Activated T-helper 1 cell treated with anti-CD3 and anti-CD28 coated beads, Interleukin-12 subunit alpha, Interleukin-12 subunit beta, Interleukin-2, Interleukin-4 antibody, amounts not matched to agents 30 ng/mL and 10 ng/mL and 1 ng/mL, durations not matched to agents 14 hours and 24 hours and 36 hours (primary cell): ENCODE measurements at regions not wholly inside any gene's neighbourhood (a gene's known extent, or its start where the extent isn't known, plus 50 kb on each side); places are given as distances from the start of the nearest gene placed in this dataset.
A peak's percentile ranks its signal among the peaks of the same experiment; 100 is the strongest.
"Not testable (repeated sequence)": the region's sequence is repeated elsewhere in the genome, so short reads cannot be mapped to it uniquely, and the experiment has no call there.

Source experiments
- DNase-seq: peaks from one replicate; pipeline ENCODE4 v3.0.0; 2021; ENCODE audit warnings: low spot score
- H3K27ac Mint-ChIP-seq: one replicate; pipeline ENCODE4 v1.8.0; 2021; ENCODE audit warnings: mild to moderate bottlenecking, mixed read lengths
- H3K27me3 Mint-ChIP-seq: one replicate; pipeline ENCODE4 v1.8.0; 2022; ENCODE audit warnings: mild to moderate bottlenecking, moderate library complexity, mixed read lengths; ENCODE audit not compliant: insufficient read depth
- H3K36me3 Mint-ChIP-seq: one replicate; pipeline ENCODE4 v1.8.0; 2021; ENCODE audit warnings: low read depth, mixed read lengths
- H3K4me1 Mint-ChIP-seq: one replicate; pipeline ENCODE4 v1.8.0; 2021; ENCODE audit warnings: low read depth, mixed read lengths
- H3K4me3 Mint-ChIP-seq: one replicate; pipeline ENCODE4 v1.8.0; 2021; ENCODE audit warnings: mild to moderate bottlenecking, moderate library complexity, mixed read lengths
- H3K9me3 Mint-ChIP-seq: one replicate; pipeline ENCODE4 v1.8.0; 2021; ENCODE audit warnings: mixed read lengths
- intact Hi-C: fragments of 100-400 bp; cut with micrococcal nuclease; formaldehyde crosslinking; loops from one replicate; pipeline ENCODE4 v1.15.1; 2024

DNA sequence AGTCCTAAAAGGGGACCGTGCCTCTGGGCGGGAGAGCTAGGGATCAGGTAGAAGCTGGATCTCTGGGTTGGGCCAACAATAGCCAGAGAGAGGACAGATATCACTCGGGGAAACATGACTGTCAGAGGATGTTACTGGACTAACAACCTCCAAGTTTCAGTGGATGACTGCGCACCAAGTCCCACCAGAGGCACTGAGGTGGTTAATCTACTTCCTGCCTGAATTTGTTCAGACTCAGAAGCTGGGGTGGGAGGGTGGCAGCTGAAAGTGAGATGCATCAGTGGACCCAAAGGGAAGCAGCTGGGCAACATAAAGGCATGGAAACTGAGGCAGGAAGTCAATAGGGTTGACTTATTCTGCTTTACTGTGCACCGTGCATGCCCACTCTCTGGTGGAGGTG is 130.1 kb upstream of the SLC44A1 start:
- DNase-seq: no peak
- H3K4me1 Mint-ChIP-seq: peaks cover 23% of the 10 kb centered on the region
- no peaks in the 10 kb centered on the region for H3K36me3 Mint-ChIP-seq
- no peak overlapping the region for H3K4me3 Mint-ChIP-seq
- H3K9me3 Mint-ChIP-seq: no peaks in the 10 kb centered on the region
- no peak overlapping the region for H3K27ac Mint-ChIP-seq
- intact Hi-C loops: no loop called here
- peaks cover 4% of the 10 kb centered on the region for H3K27me3 Mint-ChIP-seq

DNA sequence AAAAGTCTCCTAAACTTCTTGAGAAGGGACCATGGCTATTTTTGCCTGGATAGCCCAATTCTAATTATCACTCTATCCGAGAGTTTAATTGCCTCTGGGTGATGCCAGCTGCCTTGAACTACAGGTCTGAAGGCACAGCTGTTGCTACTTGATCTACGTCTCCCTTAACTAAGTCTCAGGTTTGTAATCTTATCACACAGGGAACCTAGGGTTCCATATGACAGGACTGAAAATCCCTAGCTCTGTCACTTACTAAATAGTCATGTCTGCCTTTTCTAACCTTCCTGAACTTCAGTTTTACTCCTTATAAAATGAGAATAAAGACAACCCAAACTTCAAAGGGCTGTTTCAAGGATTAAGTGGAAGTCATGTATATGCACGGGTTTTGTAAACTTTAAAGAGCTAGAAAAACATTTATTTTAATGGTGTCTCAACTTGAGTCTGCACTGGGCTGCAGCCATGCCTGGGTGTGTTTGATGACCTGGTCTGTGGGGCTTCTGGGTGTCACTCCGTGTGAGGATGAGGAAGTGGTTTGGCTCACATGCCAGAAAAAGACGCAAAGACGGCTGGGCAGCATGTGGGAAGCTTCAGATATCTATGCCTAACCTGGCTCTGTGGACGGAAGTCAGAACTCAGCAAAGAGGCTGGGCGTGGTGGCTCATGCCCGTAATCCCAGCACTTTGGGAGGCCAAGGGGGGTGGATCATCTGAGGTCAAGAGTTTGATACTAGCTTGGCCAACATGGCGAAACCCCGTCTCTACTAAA is 129.3 kb upstream of the SLC44A1 start:
- H3K4me3 Mint-ChIP-seq: peak overlapping the region; percentile 22
- no peaks in the 10 kb centered on the region for H3K36me3 Mint-ChIP-seq
- H3K4me1 Mint-ChIP-seq: peaks cover 23% of the 10 kb centered on the region
- no peak for DNase-seq
- H3K27me3 Mint-ChIP-seq: peaks cover 4% of the 10 kb centered on the region
- no peaks in the 10 kb centered on the region for H3K9me3 Mint-ChIP-seq
- intact Hi-C loops: no loop called here
- H3K27ac Mint-ChIP-seq: no peak overlapping the region

DNA sequence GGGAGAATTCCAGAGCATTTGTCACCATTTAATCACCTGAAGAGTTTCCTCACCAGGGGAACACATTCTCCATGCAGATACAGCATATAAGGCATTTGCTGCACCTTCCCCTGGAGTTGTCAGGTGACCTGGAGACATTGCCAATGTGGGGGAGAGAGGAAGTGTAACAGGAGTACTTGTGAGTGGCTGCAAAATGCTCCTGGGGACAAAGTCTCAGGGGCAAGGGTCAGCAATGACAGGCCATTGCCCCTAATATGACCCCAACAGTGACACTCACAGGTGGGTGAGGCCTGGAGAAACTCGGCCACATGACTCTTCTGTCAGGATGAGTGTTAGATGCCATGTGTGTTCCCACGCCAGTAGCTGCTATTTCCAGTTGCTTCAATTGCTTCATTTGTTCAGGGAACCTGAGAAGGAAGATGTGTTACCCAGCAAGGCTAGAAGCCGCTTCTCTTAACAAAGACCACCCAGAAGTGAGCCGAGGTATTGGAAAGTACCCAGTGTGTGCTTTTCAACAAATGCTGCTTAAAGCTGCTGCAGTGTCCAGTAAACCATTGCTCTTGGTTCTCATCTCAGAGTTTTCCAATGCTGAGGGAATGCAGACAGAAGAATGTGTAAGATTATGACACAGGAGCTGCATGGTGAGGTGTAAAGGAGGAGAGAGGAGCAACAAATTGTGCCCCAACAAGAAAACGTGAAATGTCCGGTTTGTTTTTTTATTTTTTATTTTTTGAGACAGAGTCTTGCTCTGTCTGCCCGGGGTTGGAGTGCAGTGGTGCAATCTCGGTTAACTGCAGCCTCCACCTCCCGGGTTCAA is 128.2 kb upstream of the SLC44A1 start:
- peaks cover 2% of the 10 kb centered on the region for H3K27me3 Mint-ChIP-seq
- H3K4me3 Mint-ChIP-seq: no peak overlapping the region
- intact Hi-C loops: no loop called here
- H3K36me3 Mint-ChIP-seq: no peaks in the 10 kb centered on the region
- H3K4me1 Mint-ChIP-seq: peaks cover 23% of the 10 kb centered on the region
- no peaks in the 10 kb centered on the region for H3K9me3 Mint-ChIP-seq
- DNase-seq: no peak
- H3K27ac Mint-ChIP-seq: no peak overlapping the region

DNA sequence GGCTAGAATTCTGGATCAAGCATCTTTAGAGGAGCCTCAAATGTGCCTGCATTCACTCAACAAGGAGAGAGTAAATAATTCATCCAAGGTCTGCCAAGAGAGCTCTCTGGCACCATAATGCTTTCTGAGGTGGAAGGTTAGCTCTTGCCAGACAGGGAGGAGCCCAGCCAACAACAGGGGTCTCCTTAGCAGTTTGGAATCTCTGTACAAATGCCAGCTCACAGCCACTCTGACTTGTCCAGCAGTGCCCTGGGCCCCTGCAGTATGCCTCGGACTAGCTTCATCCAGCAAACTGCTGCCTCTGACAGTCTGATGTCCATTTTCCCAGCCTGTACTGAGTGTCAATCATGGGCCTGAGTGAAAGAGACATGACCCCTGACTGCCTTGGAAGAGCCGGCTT is 127.2 kb upstream of the SLC44A1 start:
- no peak overlapping the region for H3K27ac Mint-ChIP-seq
- H3K4me3 Mint-ChIP-seq: no peak overlapping the region
- DNase-seq: no peak
- peaks cover 23% of the 10 kb centered on the region for H3K4me1 Mint-ChIP-seq
- H3K9me3 Mint-ChIP-seq: no peaks in the 10 kb centered on the region
- peaks cover 4% of the 10 kb centered on the region for H3K27me3 Mint-ChIP-seq
- no peaks in the 10 kb centered on the region for H3K36me3 Mint-ChIP-seq
- intact Hi-C loops: no loop called here

DNA sequence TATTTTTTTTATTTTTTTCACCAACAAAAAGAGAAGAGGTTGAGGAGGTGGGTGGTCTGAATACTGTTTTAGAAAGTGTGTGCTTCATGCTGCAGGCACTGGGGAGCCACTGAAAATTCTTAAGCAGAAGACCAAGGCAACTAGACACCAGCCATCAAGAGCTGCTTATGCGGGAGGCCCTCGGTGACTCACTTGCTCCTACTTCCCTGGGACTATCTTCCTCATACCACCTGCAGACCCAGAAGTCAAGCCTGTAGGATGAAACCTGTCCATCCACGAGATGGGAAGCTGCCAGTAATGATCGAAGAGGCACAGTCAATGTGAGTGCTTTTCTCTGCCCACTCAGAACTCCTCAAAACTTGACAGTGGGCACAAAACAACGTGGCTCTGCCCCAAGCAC is 125.8 kb upstream of the SLC44A1 start:
- peaks cover 4% of the 10 kb centered on the region for H3K27me3 Mint-ChIP-seq
- intact Hi-C loops: no loop called here
- no peak overlapping the region for H3K4me3 Mint-ChIP-seq
- DNase-seq: no peak
- H3K27ac Mint-ChIP-seq: no peak overlapping the region
- peaks cover 23% of the 10 kb centered on the region for H3K4me1 Mint-ChIP-seq
- no peaks in the 10 kb centered on the region for H3K36me3 Mint-ChIP-seq
- no peaks in the 10 kb centered on the region for H3K9me3 Mint-ChIP-seq

DNA sequence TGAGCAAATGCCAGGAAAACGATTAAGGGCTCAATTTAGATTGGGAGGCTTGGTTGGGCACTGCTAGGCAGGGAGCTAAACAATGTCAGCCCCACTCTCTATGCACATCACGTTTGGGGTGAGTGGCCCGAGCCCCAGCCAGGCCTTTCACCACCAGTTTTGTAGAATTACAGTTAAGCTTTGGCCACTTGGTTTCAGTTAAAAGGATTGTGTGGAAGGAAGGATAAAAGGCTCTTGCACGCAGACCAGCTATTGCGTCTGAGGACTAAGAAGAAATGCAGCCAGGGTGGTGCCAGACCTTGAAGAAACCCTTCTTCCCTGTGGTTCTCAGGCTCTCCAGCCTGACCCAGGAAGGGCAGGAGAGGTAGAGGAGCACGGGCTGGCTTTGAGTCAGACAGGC is 125.3 kb upstream of the SLC44A1 start:
- Mint-ChIP-seq H3K9me3 (no peaks in the 10 kb centered on the region), H3K4me1 (peaks cover 18% of the 10 kb centered on the region), H3K27ac (no peak overlapping the region), H3K36me3 (no peaks in the 10 kb centered on the region), H3K4me3 (no peak overlapping the region), H3K27me3 (peaks cover 4% of the 10 kb centered on the region)
- intact Hi-C loops: no loop called here
- no peak for DNase-seq

DNA sequence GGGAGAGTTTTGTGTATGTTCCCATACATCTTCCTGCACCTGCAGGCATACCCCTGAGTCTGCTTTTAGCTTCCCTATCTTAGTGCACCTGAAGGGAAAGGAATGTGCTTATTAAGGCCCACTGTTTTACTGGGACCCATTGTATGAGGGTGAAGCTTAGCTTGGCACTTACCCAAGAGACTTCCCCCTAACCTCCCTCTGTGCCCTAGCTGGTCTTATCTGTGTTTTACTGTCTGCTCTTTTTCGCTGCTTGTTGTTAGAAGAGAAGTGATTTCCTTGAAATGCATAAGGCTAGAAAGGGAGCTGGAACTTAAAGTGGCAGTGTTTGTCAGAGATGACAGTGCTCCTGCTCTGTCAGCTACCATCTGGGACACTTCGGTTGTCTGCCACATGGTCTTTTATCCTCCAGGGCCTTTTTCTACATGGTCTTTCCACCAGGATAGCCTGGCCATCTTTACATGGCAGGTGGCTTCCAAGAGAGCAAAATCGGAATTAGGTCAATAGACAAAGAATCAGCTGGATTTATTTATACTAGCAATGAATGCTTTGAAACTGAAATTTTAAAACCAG is 122.5 kb upstream of the SLC44A1 start:
- Mint-ChIP-seq H3K36me3 (no peaks in the 10 kb centered on the region), H3K4me1 (peaks cover 7% of the 10 kb centered on the region), H3K9me3 (no peaks in the 10 kb centered on the region), H3K4me3 (no peak overlapping the region), H3K27me3 (peaks cover 3% of the 10 kb centered on the region), H3K27ac (no peak overlapping the region)
- intact Hi-C loops: no loop called here
- no peak for DNase-seq

DNA sequence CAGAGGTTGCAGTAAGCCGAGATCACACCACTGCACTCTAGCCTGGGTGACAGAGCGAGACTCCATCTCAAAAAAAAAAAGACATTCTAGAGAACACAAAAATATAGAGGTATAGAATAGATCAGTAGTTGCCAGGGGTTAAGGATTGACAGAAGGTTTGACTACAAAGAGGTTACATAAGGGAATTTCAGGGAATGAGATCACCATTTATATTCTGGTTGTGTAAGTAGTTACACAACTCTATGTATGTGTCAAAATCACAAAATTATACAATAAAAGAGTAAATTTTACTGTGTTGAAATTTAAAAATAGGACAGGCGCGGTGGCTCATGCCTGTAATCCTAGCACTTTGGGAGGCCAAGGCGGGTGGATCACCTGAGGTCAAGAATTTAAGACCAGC is 119.9 kb upstream of the SLC44A1 start:
- H3K27me3 Mint-ChIP-seq, H3K9me3 Mint-ChIP-seq, H3K36me3 Mint-ChIP-seq, intact Hi-C loops, H3K27ac Mint-ChIP-seq, DNase-seq, H3K4me3 Mint-ChIP-seq: not testable (repeated sequence)
- H3K4me1 Mint-ChIP-seq: peaks cover 34% of the 10 kb centered on the region

DNA sequence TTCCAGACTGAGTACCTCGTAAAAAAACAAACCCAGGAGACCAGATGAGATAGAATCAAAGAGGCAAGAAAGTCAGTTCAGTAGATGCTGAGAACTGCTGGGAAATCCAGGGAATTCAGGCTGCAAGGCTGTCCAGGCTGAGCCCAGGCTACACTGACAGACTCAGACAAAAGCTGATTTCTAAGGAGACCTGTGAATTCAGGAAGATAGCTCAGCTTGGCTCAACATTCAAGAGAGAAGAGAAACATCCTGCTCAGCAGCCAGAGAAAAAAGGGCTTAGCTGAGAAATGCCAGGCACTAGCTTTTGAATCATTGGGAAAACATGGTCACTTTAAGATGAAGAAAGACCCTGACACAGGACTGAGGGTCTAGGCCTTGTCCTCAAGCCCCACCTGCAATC is 118.2 kb upstream of the SLC44A1 start:
- intact Hi-C loops: no loop called here
- peaks cover 15% of the 10 kb centered on the region for H3K27me3 Mint-ChIP-seq
- no peak for DNase-seq
- H3K36me3 Mint-ChIP-seq: peaks cover 3% of the 10 kb centered on the region
- no peak overlapping the region for H3K27ac Mint-ChIP-seq
- H3K4me3 Mint-ChIP-seq: no peak overlapping the region
- H3K4me1 Mint-ChIP-seq: peaks cover 38% of the 10 kb centered on the region
- H3K9me3 Mint-ChIP-seq: no peaks in the 10 kb centered on the region

DNA sequence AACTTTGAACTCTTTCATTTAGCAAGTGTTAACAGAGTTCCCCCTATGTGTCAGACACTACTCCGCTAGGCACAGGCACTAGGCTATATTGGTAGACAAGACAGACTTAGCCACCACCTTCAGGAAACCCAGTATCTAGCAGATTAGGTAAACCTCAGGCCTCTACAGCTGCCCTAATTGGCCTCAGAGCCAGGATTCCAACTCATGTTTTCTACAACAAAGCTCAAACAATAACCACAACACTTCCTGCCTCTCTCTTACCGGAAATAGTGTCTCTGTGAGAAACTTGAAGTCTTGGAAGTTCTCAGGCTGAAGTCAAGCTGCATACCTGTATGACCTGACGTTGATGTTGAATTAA is 116.6 kb upstream of the SLC44A1 start:
- intact Hi-C loops: loop anchor here (1.0 kb wide), 2 partner anchors 137 to 202 kb away; no protein-coding TSS in a partner anchor
- peak; percentile 73 for DNase-seq
- Mint-ChIP-seq H3K4me1 (peaks cover 38% of the 10 kb centered on the region), H3K9me3 (no peaks in the 10 kb centered on the region), H3K36me3 (peaks cover 3% of the 10 kb centered on the region), H3K27me3 (peaks cover 15% of the 10 kb centered on the region), H3K4me3 (no peak overlapping the region), H3K27ac (no peak overlapping the region)

DNA sequence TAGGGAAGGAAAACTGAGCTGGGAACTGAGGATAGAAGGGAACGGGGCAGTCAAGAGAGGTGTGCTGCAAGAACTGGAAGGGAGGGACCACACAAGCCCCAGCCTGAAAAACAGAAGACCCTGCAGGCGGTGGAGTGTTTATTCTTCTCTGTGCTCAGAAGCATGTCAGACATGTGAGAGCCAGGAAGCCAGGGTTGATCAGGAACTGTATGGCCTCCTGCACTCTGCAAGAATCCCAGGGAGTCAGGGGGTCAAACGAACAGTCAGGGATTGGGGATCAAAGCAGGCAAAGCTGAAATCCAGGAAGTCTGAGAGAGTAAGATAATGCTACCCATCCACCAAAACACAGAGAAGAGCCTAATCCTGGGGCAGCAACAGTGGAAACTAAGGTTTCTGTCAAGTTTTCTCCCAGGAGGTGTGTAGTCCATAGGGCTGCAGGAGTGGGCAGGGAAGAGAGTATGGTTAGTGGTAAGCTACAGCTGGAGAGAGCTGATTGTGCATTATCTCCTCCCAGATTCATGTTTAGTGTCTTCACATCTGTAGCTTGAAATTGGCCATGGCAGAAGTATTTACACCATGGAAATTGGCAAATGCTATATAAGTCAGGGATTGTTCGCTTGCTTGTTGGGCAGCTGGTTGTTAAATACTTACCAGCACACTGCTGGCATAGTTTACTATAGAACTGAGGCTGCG is 115.4 kb upstream of the SLC44A1 start:
- H3K27ac Mint-ChIP-seq: no peak overlapping the region

DNA sequence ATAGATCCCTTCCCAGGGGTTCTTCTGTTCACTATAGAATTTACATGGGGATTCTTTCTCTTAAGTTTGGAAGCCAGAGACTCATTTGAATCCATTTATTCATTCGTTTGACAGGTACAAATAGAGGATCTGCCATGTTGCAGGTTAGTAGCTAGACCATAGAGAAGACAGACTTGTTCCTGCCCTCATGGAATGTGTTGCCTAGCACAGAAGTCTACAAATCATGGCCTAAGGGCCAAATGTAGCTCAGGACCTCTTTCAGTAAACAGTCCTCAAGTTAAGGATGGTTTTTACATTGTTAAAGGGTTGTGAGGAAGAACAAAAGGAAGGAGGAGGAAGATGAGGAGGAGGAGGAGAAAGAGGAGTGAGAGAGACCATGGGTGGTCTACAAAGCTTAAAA is 114.7 kb upstream of the SLC44A1 start:
- intact Hi-C loops: no loop called here
- Mint-ChIP-seq H3K9me3 (no peaks in the 10 kb centered on the region), H3K4me1 (peaks cover 38% of the 10 kb centered on the region), H3K27ac (no peak overlapping the region), H3K36me3 (peaks cover 3% of the 10 kb centered on the region), H3K4me3 (no peak overlapping the region), H3K27me3 (peaks cover 15% of the 10 kb centered on the region)
- DNase-seq: no peak

More for the DNA sequence above, 115.4 kb upstream of the SLC44A1 start:
- peaks cover 3% of the 10 kb centered on the region for H3K36me3 Mint-ChIP-seq
- intact Hi-C loops: loop anchor here (1.0 kb wide), 1 partner anchor 138 kb away; no protein-coding TSS in a partner anchor
- no peak for DNase-seq
- peaks cover 15% of the 10 kb centered on the region for H3K27me3 Mint-ChIP-seq
- H3K4me3 Mint-ChIP-seq: peak overlapping the region; percentile 20
- peaks cover 38% of the 10 kb centered on the region for H3K4me1 Mint-ChIP-seq
- no peaks in the 10 kb centered on the region for H3K9me3 Mint-ChIP-seq

DNA sequence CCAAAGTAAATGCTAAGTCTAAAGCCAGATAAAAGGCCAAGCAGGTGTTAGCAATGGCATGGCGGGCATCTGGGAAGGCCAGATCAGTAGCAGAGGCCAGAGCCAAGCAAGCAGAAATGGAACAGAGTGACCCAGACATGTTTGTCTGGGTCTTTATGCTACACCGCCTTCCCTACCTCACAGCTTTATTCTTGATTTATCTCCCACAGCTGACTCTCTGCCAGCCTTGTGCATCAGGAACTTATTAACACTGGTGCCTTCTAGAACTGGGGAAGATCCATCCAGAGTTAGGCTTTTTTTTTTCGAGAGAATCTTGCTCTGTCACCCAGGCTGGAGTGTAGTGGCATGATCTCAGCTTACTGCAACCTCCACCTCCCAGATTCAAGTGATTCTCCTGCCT is 112.5 kb upstream of the SLC44A1 start:
- peaks cover 31% of the 10 kb centered on the region for H3K4me1 Mint-ChIP-seq
- DNase-seq: no peak
- intact Hi-C loops: no loop called here
- H3K27me3 Mint-ChIP-seq: peaks cover 15% of the 10 kb centered on the region
- no peaks in the 10 kb centered on the region for H3K9me3 Mint-ChIP-seq
- H3K36me3 Mint-ChIP-seq: peaks cover 3% of the 10 kb centered on the region
- no peak overlapping the region for H3K4me3 Mint-ChIP-seq
- no peak overlapping the region for H3K27ac Mint-ChIP-seq
